OCI-LY7 (cell line): ENCODE measurements at regions not wholly inside any gene's neighbourhood (a gene's known extent, or its start where the extent isn't known, plus 50 kb on each side); places are given as distances from the start of the nearest gene placed in this dataset.

ENCODE experiments used
- BruUV-seq: library from RNA; stranded (reverse); fragments of 400-500 nt; replicated peaks from 2 replicates; lab custom pipeline; 2021; lab: Mats Ljungman, UMichigan
- CTCF ChIA-PET: fragments of 300-600 bp; sonication (Branson Sonifier 250); formaldehyde crosslinking; loops from one replicate; lab custom pipeline; 2022; ENCODE audit warnings: antibody characterized with exemption; ENCODE audit not compliant: unreplicated experiment; lab: Charles Lee
- POLR2A ChIA-PET: fragments of 300-600 bp; sonication (Branson Sonifier 250); formaldehyde crosslinking; loops from one replicate; lab custom pipeline; 2022; ENCODE audit warnings: antibody characterized with exemption; lab: Charles Lee
- DNase-seq: peaks from one replicate; pipeline ENCODE4 v3.0.0-alpha.2; 2015; ENCODE audit warnings: low spot score
- H2AFZ ChIP-seq: fragments of 200-600 bp; sonication (generic), shearing (Covaris generic); 2 replicates; pipeline ENCODE4 v1.6.1; 2014; ENCODE audit warnings: mild to moderate bottlenecking, antibody characterized with exemption, low read length, moderate library complexity
- H3K27ac ChIP-seq: fragments of 200-600 bp; sonication (generic); 2 replicates; pipeline ENCODE4 v1.5.1; 2014; ENCODE audit warnings: mixed run types, low read depth, mild to moderate bottlenecking, moderate library complexity, low read length, inconsistent platforms; ENCODE audit not compliant: poor library complexity, severe bottlenecking
- H3K36me3 ChIP-seq: fragments of 200-600 bp; sonication (generic); 2 replicates; pipeline ENCODE4 v1.6.1; 2014; ENCODE audit warnings: mild to moderate bottlenecking, antibody characterized with exemption, low read length, moderate library complexity, mixed read lengths; ENCODE audit not compliant: insufficient read depth
- H3K4me1 ChIP-seq: fragments of 200-600 bp; sonication (generic); 2 replicates; pipeline ENCODE4 v1.5.1; 2014; ENCODE audit warnings: mild to moderate bottlenecking, low read length; ENCODE audit not compliant: insufficient read depth, poor library complexity, severe bottlenecking
- H3K4me2 ChIP-seq: fragments of 200-600 bp; sonication (generic); 2 replicates; pipeline ENCODE4 v1.6.1; 2014; ENCODE audit warnings: mild to moderate bottlenecking, low read length
- H3K4me3 ChIP-seq: fragments of 200-600 bp; sonication (generic); 2 replicates; pipeline ENCODE4 v1.5.1; 2014; ENCODE audit warnings: mild to moderate bottlenecking, low read depth, low read length; ENCODE audit not compliant: poor library complexity, severe bottlenecking
- H3K79me2 ChIP-seq: fragments of 200-600 bp; sonication (generic); 2 replicates; pipeline ENCODE4 v1.6.1; 2016; ENCODE audit warnings: low read depth, mild to moderate bottlenecking, low read length, moderate library complexity, mixed read lengths; ENCODE audit not compliant: insufficient read depth
- H3K9me2 ChIP-seq: fragments of 200-600 bp; sonication (generic); 2 replicates; pipeline ENCODE4 v1.6.1; 2016; ENCODE audit warnings: mild to moderate bottlenecking, low read length, mixed read lengths; ENCODE audit not compliant: insufficient read depth
- H3K9me3 ChIP-seq: fragments of 200-600 bp; sonication (generic); 2 replicates; pipeline ENCODE4 v1.6.1; 2014; ENCODE audit warnings: mild to moderate bottlenecking, mixed run types, low read length, mixed read lengths
- H4K20me1 ChIP-seq: fragments of 200-600 bp; sonication (generic); 2 replicates; pipeline ENCODE4 v1.6.1; 2014; ENCODE audit warnings: mild to moderate bottlenecking, antibody characterized with exemption, low read length, moderate library complexity, mixed read lengths; ENCODE audit not compliant: insufficient read depth
- CTCF ChIP-seq: fragments of 200-600 bp; sonication (generic); conservative IDR thresholded peaks from 2 replicates; pipeline ENCODE4 v1.5.1; 2014; ENCODE audit warnings: mild to moderate bottlenecking, antibody characterized with exemption, low read length, moderate library complexity, mixed read lengths
- EZH2phosphoT487 ChIP-seq: fragments of 200-600 bp; sonication (generic); IDR thresholded peaks from 2 replicates; pipeline ENCODE4 v1.6.1; 2018; ENCODE audit warnings: low read depth, borderline replicate concordance, mild to moderate bottlenecking, mixed run types, antibody characterized with exemption, low read length, moderate library complexity, mixed read lengths
- intact Hi-C: fragments of 100-400 bp; cut with micrococcal nuclease; formaldehyde crosslinking; loops from one replicate; pipeline ENCODE4 v1.10.0; 2022; ENCODE audit not compliant: unreplicated experiment

- Histone ChIP-seq H3K4me3 (no peak overlapping the region), H3K27ac (no peak overlapping the region), H3K79me2 (no peaks in the 10 kb centered on the region), H3K9me2 (no peaks in the 10 kb centered on the region), H3K9me3 (no peaks in the 10 kb centered on the region), H3K36me3 (no peaks in the 10 kb centered on the region), H3K4me2 (no peak overlapping the region), H3K4me1 (no peaks in the 10 kb centered on the region), H2AFZ (no peak overlapping the region), H4K20me1 (no peaks in the 10 kb centered on the region)
- intact Hi-C loops: no loop called here
- TF ChIP-seq EZH2phosphoT487 (no peak), CTCF (no peak)
- no peak for DNase-seq
- CTCF ChIA-PET: no interaction called here
- POLR2A ChIA-PET: interaction anchor here (0.6 kb wide), 1 partner anchor 1761 kb away, joined by 3 read pairs; no protein-coding TSS in a partner anchor
- no TSS peak for BruUV-seq
Measured at GRCh38 chr12:114920771-114921554, 237.0 kb upstream of the TBX3 start.

GRCh38 chr12:114919479-114919878 lies 235.5 kb upstream of the TBX3 start:
- intact Hi-C loops: no loop called here
- Histone ChIP-seq H3K4me1 (no peaks in the 10 kb centered on the region), H3K36me3 (no peaks in the 10 kb centered on the region), H3K4me2 (no peak overlapping the region), H3K9me2 (no peaks in the 10 kb centered on the region), H3K4me3 (no peak overlapping the region), H4K20me1 (no peaks in the 10 kb centered on the region), H3K27ac (no peak overlapping the region), H3K9me3 (no peaks in the 10 kb centered on the region), H2AFZ (no peak overlapping the region), H3K79me2 (no peaks in the 10 kb centered on the region)
- DNase-seq: no peak
- CTCF ChIA-PET: no interaction called here
- no TSS peak for BruUV-seq
- TF ChIP-seq CTCF (no peak), EZH2phosphoT487 (no peak)
- POLR2A ChIA-PET: no interaction called here

- CTCF ChIA-PET: interaction anchor here (0.6 kb wide), 1 partner anchor 214 kb away, joined by 3 read pairs; no protein-coding TSS in a partner anchor
- BruUV-seq: no TSS peak
Measured at GRCh38 chr12:114918535-114919233, 234.7 kb upstream of the TBX3 start.

More at GRCh38 chr12:114918535-114919233, 234.7 kb upstream of the TBX3 start:
- Histone ChIP-seq H3K4me3 (no peak overlapping the region), H3K27ac (no peak overlapping the region), H3K9me2 (no peaks in the 10 kb centered on the region), H2AFZ (no peak overlapping the region), H3K4me2 (no peak overlapping the region), H3K9me3 (no peaks in the 10 kb centered on the region), H3K79me2 (no peaks in the 10 kb centered on the region), H3K4me1 (no peaks in the 10 kb centered on the region), H4K20me1 (no peaks in the 10 kb centered on the region), H3K36me3 (no peaks in the 10 kb centered on the region)
- intact Hi-C loops: no loop called here
- POLR2A ChIA-PET: no interaction called here
- TF ChIP-seq CTCF: no peak
- no peak for TF ChIP-seq EZH2phosphoT487
- DNase-seq: no peak
